Activated CD8-positive, alpha-beta memory T cell treated with anti-CD3 and anti-CD28 coated beads, Interleukin-2, amount 50 U/mL, for 1 hour (primary cell): ENCODE measurements at regions not wholly inside any gene's neighbourhood (a gene's known extent, or its start where the extent isn't known, plus 50 kb on each side); places are given as distances from the start of the nearest gene placed in this dataset.

Source experiments
- DNase-seq: peaks from one replicate; pipeline ENCODE4 v3.0.0-alpha.2; 2020; ENCODE audit errors: extremely low read depth

DNA sequence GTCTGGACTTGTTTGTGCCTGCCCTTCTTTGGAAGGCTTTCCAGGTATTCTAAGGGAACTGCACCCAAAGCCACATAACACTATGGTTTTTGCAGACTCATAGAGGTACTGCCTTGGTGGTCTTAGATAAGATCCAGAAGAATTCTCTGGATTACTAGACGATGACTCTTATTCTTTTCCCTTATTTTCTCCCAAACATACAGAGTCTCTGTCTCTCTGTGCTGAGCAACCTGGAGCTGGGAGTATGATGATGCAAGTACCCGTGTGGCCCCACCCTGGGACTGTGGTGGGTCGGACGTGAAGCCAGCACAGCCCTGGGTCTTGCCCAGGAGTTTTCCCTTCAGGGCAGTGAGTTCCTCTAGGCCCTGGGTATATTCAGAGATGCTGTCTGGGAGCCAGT is 1342.4 kb upstream of the TENM3 start:
- no peak for DNase-seq

DNA sequence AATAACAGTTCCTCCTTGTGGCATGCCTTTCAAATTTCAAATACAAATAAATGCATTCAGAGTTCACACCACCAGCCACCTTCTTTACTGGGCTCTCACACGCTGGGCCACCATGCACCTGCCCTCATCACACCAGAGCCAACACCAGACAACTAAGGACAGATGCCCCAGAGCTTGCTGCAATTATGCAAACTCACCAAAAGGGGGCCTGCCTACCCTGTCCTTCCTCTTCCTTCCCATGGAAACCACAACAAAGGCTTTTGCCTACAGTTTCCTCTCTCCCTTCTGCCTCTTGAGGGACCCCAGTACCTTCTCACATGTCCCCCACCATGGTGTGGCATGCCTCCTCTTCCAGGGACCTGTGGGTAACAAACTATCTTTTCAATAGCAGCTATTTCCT is 1333.9 kb upstream of the TENM3 start:
- no peak for DNase-seq

DNA sequence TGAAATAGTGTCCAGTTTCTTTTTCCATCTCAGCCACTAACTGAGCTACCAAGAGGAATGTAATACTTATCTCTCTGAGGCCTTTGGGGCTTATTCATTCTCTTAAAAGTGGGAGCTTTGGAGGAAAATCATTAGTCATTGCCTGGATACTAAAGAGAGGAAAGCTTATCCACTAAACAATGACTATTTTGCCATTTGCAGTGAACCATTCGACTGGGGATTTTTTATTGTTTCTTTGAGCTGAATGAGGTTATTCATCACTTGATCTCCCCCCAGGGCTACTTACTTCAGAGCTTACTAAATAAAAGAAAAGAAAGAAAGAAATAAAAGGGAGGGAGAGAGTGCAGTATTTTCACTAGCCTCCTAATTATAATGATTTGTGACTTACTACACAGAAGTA is 1329.5 kb upstream of the TENM3 start:
- DNase-seq = no peak

DNA sequence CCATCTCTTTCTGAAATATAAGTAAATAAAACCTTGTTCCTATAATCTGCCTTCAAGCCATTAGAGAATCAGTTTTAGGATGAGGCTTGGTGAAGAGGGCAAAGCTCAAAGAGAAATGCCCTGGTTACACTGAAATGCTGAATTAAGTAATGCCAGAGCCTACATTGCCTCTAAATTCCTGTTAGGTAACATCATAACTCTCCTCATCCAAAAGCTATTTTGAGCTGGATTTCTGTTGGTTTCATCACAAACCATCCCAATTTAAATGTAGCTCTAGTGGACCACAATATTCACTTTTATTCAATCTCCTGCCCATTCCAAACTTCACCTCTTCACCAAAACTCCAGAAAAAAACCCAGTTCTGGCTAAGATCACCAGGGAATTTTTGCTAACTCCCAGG is 1319.7 kb upstream of the TENM3 start:
- no peak for DNase-seq

DNA sequence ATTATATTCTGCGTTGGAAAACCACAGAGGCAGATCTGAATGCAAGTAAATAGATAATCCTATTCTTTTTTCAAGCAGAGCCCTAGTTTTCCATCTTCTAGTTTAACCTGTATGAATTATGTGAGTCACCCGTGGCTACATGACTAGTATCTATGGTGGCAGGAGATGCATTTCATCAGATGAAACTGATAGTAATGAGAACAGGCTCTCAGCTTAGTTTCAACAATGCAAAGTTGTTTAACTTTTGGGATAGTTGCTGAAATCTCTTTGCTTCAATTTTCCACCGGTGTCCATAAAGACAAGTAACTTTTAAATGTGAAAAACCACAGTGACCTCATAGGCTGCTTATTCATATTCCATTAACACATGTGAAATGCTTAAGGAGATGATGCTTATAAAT is 1317.4 kb upstream of the TENM3 start:
- DNase-seq = no peak

DNA sequence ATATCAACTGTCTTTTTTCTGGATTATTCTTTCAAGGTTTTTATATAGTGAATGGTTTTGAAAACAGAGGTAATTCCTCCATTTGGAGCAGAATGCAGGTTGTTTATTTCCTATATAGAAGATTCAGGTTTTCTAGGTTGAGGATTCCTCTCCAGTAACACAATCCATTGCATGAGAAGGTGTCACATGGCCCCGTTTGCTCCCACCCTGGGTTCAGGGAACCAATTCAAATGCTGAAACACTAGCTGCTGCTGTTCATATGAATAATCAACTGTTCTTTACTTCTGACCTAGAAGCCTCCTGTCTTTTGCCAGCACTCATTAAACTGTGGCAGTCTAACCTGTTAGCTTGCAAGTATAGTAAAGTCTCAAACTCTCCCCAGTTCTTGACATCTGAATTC is 1316.9 kb upstream of the TENM3 start:
- no peak for DNase-seq

DNA sequence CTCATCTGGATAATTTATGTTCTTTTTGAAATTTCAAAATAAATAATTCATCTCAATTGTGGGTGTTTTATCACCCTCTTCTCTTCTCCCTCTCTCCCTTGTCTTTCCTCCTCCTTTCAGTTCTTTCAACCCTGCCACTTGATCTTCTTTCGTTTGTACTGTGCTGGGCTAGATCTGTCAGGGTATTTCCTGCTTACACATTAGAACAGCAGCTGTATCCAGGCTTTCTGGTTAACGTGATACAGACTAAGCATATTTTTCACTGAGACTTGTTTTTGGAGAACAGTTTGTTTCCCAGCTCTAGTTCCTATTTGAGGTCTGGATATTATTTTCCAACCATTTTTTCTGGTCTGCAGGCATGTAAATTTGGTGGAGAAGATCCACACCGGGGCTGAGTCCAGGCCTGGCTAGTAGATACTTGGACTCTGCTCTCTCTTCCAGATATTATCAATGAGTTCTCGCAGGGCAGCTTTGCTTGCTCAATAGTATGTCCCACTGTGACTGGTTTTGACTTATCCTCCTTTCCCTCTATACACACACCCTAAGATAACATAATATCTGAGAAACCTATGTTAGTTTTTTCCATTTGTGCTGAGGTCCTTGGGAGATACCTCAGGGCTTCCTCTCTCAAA is 1310.7 kb upstream of the TENM3 start:
- DNase-seq = no peak

DNA sequence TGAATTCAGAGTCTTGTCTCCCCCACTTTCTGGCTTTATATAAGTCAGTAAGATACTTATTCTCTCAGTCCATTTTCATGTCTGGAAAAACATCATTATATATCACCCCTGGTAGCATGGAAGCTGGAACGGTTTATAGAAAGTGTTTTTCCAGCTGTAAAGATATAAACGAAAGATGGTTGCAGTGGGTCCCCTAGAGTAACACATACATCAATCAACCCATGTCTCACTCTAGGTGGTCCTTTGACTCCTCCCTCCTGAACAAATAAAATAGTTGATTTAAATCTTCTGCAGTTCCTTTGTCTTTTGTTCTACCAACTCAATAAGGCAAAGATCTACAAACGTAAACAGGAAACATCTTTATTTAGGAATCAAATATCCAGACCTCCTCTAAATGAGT is 1306.1 kb upstream of the TENM3 start:
- DNase-seq = no peak

DNA sequence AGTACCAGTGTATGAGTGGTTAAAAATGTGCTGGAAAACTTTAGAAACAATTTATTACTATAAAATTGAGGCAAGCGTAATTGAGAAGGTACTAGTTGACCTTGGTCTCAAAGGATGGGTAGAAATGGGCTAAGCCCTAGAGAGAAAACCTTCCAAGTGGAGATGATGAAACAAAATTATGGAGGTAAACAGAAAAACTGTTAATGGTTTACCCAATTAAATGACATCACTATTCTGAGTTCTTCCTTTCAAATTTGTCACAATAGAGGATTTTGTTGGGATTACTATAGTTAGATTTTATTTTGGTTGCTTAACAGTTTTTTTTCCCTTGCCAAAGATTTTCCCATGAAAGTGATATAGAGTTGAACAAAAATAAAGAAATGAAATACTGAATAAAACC is 1302.5 kb upstream of the TENM3 start:
- no peak for DNase-seq

DNA sequence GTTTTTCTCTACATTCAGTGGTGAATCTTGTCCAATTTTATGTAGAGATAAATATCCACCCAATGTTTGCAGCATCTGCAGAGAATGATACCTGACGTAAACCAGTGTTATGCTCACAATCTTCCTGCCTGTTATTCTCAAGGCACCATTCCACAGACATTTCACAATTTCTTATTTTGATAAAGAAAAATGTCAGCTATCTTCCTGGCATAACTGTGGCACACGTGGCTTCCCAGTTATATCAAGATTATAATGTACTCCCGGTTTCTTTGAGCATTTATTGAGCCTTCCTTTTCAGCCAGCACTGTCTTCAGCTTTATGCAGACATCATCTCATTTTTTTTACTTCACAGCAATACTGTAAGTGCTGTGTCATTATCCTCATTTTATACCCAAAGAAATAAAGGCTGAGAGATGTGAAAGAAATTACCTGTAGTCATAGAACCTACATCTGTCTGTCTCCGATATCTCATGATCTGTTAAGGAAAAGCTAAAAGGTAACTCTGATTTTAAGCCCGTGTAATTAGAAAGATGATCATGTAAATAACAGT is 1300.8 kb upstream of the TENM3 start:
- DNase-seq = no peak

DNA sequence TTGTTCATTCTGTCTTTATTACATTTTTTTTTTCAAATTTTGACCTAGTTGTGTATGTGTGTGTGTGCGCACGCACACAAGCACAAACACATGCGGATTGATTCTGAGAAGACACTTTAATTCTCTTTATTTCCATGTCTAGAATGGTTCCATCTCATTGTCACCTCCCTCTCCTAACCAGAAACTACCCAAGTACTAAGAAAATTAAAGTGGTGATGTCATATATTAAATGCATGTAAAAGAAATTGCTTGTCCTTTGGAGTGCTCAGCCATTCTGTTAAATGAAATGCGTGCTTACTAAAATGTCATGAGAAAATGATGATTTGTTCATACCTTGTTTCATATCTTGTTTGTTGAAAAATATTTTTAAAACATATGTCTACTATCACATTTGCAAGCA is 1297.0 kb upstream of the TENM3 start:
- DNase-seq = no peak

DNA sequence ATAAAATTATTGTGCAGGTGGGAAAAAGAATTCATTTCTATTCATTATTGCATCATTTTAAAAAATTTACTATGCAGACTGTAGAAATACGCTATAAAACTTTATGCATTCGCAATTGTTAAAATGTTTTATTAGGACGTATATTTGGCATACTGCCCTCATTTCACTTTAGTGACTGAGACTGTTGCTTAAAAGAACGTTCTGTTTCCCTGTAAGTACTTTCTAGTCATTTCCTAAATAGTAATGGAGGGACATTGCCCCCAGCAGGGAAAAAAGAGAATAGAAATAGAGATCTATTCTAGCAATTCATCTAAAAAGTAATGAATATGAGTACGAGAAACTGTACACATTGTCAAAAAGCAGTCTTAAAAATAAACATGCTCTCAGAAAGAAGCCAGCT is 1295.8 kb upstream of the TENM3 start:
- DNase-seq = no peak

DNA sequence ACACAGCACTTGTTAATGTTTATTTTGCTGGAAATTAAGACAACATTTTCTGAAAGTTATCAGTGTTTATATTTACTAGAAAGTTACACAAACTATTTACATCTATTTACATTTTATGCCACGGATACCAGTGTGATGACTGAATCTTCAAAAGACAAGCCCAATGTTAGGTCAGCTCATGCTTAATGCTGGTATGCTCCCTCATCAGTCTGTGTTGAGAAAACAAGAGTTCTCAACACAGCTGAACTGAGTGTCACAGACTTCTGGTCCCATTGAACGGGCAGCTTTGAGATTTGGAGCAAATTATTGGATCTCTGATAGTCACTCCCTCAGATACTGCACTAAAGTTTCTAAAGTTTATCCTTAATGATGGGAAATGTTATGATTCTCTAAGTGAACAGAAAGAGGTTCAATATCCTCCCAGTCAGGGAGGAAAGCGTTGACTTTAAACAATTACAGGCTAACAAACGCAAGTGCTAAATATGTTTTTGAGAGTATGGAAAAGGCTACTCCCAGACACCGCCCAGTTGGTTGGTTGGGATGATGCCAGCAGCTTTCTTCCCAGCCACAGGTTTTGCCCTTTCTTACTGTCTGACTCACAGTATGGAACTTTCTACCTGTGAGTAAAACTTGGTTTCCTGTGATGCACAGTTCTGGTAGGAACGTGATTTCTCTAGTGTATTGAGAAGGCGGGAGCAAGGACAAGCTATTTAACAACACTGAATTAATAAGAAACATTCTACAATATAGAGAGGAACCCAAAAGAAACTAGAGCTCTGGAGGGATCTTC is 1293.6 kb upstream of the TENM3 start:
- no peak for DNase-seq

DNA sequence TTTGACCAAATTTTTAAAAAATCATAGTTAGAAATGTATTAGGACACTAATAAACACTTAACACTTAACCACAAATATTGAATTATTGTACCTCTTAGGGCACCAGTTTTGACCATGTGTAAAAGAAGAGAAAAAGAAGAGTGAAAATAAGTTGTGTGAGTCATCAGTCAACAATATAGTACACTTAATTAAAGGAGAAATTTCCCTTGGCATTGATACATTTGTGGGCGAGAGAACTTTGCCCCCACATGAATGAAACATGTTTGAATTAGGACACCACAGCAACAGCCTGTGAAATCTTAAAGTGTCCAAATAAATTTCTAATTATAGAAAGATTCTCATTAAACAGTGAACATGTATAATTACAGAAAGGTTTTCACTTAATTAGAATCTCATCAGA is 1292.8 kb upstream of the TENM3 start:
- DNase-seq = no peak

DNA sequence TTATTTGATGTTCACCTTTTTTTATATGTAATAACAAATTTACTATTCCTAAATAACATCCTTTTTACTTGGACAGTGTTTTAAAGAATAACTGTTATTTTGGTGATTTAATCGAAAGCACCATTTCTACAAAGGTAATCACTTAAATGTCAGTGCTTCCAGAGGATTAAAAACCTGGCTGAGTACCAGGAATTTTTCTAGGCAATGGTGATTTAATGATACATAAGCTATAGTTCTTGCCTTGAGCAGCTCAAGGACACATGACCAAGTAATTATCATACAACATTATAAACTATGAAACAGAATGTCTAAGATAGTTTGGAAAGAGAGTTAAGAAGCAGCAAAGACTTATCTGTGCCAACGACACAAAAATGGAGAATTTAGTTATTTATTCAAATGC is 1291.9 kb upstream of the TENM3 start:
- DNase-seq = no peak

DNA sequence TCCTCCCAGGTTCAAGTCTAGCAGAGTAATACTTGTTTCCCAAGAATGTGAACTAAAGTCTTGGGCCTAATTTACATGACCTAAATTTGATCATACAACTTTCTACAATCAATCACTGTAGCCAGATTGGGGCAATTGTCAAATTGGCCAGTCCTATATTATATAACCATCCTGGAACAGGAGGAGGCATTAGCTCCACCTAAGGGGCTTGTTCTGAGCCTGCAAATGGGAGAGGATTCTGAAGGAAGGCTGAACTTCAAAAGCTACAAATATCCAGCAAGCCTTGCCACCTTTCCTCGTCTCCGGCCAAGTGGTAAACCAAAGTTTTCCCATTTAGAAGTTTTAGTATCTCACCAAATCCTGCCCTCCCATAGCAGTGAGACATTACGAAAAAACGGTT is 1289.6 kb upstream of the TENM3 start:
- no peak for DNase-seq

DNA sequence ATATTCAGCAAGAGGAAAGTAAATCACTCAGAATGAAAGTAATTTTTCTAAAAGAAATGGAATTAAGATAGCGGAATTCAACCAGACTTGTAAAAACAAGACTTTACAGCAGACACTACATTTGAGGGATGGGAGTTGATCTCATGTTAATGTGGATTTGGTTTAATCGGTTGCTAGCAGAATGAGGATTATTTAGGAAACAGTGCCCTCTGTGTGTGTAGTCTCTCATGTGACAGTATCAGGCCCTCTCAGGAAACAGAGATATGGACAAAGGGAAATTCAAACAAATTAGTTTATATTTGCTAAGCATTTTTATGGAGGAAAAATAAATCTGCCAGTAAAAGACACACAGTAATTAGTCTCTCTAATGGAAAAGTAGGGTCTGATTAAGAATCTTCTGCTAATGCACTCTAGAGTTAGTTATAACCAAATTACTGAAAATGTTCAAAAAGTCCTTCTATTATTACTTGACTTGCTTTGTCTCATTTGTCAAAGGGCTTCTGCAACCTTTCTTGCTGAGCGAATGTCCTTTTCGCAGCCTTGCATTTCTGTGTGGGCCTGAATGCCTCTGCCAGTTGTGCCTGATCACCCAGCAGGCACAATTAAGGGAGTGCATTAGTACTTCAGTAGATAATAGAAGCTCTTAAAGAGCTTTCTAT is 1282.3 kb upstream of the TENM3 start:
- DNase-seq = no peak

DNA sequence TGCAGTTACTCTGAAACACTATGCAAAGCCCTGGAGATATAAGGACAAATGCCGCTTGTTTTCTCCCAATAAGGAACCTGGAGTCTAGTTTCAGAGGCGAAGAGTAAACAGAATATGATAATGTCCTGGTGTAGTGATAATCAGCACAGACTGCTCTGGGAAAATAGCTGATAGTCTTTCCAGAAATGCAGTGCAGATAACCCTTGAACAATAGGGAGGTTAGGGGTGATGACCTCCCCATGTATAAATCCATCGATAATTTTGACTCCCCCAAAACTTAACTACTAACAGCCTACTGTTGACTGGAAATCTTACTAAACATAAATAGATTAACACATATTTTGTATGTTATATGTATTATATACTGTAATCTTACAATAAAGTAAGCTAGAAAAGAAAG is 1280.9 kb upstream of the TENM3 start:
- DNase-seq = no peak

DNA sequence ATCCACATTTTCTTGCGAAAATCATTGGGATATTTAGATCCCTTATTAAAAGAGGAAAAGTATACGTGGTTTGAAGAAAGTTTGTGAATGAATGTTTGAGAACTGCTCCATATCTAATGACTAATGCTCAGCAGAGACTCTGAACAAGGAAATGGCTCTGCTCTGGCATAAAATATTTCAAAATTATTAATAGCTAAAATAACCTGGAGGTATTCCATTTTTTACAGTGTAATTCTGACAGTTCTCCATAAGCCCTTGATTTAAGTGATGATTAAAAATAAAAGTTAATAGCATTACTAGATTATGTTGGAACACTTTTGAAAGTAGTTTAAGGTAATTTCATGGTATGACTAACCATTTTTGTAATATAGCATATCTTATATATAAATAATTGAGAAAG is 1276.9 kb upstream of the TENM3 start:
- no peak for DNase-seq

DNA sequence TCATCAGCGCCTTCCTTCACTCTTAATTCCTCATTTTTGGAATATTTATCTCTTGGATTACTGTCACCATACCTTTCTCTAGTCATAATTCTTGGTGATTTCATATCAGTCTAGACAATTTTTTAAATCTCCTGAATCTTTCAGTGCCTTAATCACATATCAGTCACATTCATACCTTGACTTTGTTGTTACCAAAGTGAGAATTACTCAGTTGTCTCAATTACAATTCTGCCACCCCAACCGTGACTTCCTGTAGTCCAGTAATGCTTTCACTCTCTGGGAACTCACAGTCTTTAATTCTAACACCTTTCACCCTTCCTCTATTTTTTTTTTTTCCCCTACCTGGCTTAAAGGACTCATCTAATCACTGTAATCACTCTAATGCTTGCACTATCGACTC is 1275.3 kb upstream of the TENM3 start:
- DNase-seq = no peak

DNA sequence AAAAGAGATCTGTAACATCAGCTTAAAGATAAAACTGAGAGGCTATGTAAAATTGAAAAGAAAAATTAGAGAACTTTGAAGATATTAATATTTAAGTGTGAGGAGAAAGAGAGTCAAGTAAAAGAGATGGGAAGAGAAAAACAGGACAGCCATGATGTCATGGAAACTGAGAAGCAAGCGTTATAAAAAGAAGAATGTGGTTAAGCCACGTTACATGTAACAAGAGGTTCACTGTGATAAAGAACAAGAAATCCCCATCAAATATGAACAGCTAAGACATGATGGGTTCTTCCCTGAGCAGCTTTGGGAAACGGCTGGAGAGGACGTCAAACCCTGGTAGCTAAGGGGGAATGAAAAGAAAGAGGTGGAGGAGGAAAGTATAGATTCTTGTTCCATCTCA is 1269.3 kb upstream of the TENM3 start:
- no peak for DNase-seq

DNA sequence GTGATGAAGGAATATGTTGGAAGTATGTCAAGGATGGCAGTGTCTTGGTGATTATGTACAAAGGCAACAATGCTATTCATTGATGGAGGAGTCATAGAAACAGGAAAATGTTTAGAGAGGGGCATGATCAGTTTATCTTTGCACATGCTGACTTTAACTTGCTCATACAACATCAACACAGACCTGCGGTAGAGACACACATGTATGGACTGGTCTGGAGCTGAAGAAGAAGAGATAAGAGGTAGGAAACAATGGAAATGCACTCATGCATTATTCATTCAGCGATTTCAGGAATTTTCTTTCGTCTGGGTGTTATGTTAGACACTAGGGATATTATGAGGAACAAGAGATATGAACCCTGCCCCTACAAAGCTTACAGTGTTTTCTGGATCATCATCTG is 1252.3 kb upstream of the TENM3 start:
- DNase-seq = no peak

DNA sequence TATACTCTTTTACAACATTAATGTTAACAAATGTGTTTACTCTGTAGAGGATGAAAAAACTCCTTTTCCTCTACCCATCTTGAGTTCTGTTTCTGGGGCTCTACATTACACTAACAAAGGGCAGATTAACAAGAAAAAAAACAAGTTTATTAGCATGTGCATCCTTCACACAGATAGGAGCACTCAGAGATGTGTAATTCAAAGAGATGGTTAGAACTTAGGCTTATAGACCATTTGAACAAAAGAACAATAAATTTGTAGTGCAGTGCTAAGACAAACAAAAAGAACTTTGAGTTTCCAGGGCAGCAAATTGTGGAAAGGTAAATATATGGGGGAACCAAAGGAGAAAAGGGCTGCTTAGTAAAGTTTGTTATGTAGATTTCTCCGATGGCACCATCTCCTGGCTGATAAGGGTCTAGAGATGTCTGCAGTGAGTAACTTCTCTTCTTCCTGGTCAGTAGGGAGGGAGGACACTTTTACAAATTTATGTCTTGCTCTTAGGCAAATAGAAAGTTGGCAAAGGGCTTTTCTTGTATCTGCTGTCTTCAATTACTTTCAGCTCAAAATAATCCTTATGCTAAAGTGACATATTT is 1249.9 kb upstream of the TENM3 start:
- no peak for DNase-seq
